GM12878 (cell line): ENCODE measurements at regions not wholly inside any gene's neighbourhood (a gene's known extent, or its start where the extent isn't known, plus 50 kb on each side); places are given as distances from the start of the nearest gene placed in this dataset.

Experiments used
- BHLHE40 ChIP-seq, 2 experiments: fragments of 450-650 bp in 1 of 2; IDR thresholded peaks; 2 replicates each; pipeline ENCODE4 v1.6.1; 2011 to 2017; ENCODE audit warnings: low read depth in 2 of 2, borderline replicate concordance in 1 of 2, improper control_type of control experiment in 1 of 2, low read length in 1 of 2, mild to moderate bottlenecking in 1 of 2
- FOXM1 ChIP-seq: IDR thresholded peaks from 2 replicates; pipeline ENCODE4 v1.6.1; 2012; ENCODE audit warnings: low read depth, mild to moderate bottlenecking, inconsistent platforms, low read length, moderate library complexity
- POLR2AphosphoS5 ChIP-seq: IDR thresholded peaks from 2 replicates; pipeline ENCODE4 v1.6.1; 2011; ENCODE audit warnings: mild to moderate bottlenecking, low read length, inconsistent platforms
- TCF7 ChIP-seq: IDR thresholded peaks from 2 replicates; pipeline ENCODE4 v1.6.1; 2014; ENCODE audit warnings: antibody characterized with exemption, borderline replicate concordance
- ZNF274 ChIP-seq: IDR thresholded peaks from one replicate; pipeline ENCODE4 v1.8.0; 2011; ENCODE audit not compliant: insufficient read length, insufficient read depth
- ZNF384 ChIP-seq: IDR thresholded peaks from 2 replicates; pipeline ENCODE4 v1.6.1; 2012; ENCODE audit warnings: low read depth, mild to moderate bottlenecking, low read length, improper control_type of control experiment, borderline replicate concordance
- TF ChIP-seq, protein P1 (sequence below), 3 experiments: IDR thresholded peaks in 2 of 3; conservative IDR thresholded peaks in 1 of 3; 2 replicates each; pipeline ENCODE4 v1.5.1; 2011; ENCODE audit warnings: low read depth in 3 of 3, low read length in 3 of 3, mild to moderate bottlenecking in 3 of 3, control low read depth in 2 of 3, moderate library complexity in 2 of 3, inconsistent platforms in 1 of 3, mixed read lengths in 1 of 3; ENCODE audit not compliant: control insufficient read depth in 2 of 3, insufficient read depth in 1 of 3; ENCODE audit errors: extremely low read depth in 1 of 3

DNA sequence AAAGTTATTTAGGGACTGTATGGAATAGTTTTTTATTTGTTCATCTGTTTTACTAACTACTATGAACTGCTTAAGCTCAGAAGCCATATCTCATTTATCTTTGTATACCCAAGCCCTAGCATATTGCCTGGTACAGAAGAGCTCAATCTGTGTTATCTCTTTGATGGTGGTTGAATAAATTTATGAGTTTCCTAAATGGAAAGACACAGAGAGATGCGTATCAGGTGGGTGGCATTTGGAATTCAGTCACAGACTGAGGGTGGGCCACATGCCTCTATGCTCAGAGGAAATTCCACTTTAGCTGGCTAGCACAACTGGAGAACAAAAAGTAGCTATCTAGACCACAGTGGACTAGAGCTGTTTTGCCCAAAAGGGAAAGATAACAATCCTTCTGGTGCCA, 145.5 kb downstream of the SLC6A15 start:
- TF ChIP-seq BHLHE40 (IDR thresholded peaks at IDR 0.05; ENCODE audit: borderline replicate concordance in 1 of 2, low read depth in 2 of 2, low read length in 1 of 2) (no peak), POLR2AphosphoS5 (no peak), ZNF384 (no peak), FOXM1 (no peak), ZNF274 (no peak), TCF7 (no peak)
- TF ChIP-seq, protein P1, sequence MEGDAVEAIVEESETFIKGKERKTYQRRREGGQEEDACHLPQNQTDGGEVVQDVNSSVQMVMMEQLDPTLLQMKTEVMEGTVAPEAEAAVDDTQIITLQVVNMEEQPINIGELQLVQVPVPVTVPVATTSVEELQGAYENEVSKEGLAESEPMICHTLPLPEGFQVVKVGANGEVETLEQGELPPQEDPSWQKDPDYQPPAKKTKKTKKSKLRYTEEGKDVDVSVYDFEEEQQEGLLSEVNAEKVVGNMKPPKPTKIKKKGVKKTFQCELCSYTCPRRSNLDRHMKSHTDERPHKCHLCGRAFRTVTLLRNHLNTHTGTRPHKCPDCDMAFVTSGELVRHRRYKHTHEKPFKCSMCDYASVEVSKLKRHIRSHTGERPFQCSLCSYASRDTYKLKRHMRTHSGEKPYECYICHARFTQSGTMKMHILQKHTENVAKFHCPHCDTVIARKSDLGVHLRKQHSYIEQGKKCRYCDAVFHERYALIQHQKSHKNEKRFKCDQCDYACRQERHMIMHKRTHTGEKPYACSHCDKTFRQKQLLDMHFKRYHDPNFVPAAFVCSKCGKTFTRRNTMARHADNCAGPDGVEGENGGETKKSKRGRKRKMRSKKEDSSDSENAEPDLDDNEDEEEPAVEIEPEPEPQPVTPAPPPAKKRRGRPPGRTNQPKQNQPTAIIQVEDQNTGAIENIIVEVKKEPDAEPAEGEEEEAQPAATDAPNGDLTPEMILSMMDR (IDR thresholded peaks at IDR 0.05 in 2 of 3, conservative IDR thresholded peaks at IDR 0.05 in 1 of 3; ENCODE audit: control insufficient read depth in 2 of 3, extremely low read depth in 1 of 3, insufficient read depth in 1 of 3, low read depth in 3 of 3, low read length in 3 of 3), result no peak
